Spleen (tissue), 11 donors: ENCODE measurements at regions not wholly inside any gene's neighbourhood (a gene's known extent, or its start where the extent isn't known, plus 50 kb on each side); places are given as distances from the start of the nearest gene placed in this dataset.

Source experiments
- DNase-seq: peaks from one replicate; pipeline ENCODE4 v3.0.0-alpha.2; 2020
- H3K27ac ChIP-seq, 8 donors: fragments of 200-600 bp; sonication (generic) in 7 of 8; 1 replicate in 4 of 8; 2 replicates in 4 of 8; pipeline versions ENCODE4 v1.5.0 to v1.8.0; 2016 to 2021; ENCODE audit warnings: inconsistent platforms in 4 of 8, mild to moderate bottlenecking in 4 of 8, moderate library complexity in 1 of 8
- H3K27me3 ChIP-seq, 7 donors: fragments of 200-600 bp; sonication (generic) in 6 of 7; replicated peaks in 1 of 7; 1 replicate in 4 of 7; 2 replicates in 3 of 7; pipeline versions ENCODE4 v1.5.0 to v1.8.0; 2016 to 2021; ENCODE audit warnings: inconsistent platforms in 3 of 7, mild to moderate bottlenecking in 1 of 7
- H3K36me3 ChIP-seq, 6 donors: fragments of 200-600 bp; sonication (generic) in 5 of 6; 1 replicate in 4 of 6; 2 replicates in 2 of 6; pipeline versions ENCODE4 v1.5.0 to v1.8.0; 2016 to 2021; ENCODE audit warnings: inconsistent platforms in 2 of 6
- H3K4me1 ChIP-seq, 6 donors: fragments of 200-600 bp; sonication (generic) in 5 of 6; 1 replicate in 3 of 6; 2 replicates in 3 of 6; pipeline versions ENCODE4 v1.5.0 to v1.8.0; 2016 to 2021; ENCODE audit warnings: inconsistent platforms in 3 of 6
- H3K4me3 ChIP-seq, 8 donors: fragments of 200-600 bp; sonication (generic) in 7 of 8; 1 replicate in 4 of 8; 2 replicates in 4 of 8; pipeline versions ENCODE4 v1.5.0 to v1.8.0; 2016 to 2021; ENCODE audit warnings: inconsistent platforms in 4 of 8, mild to moderate bottlenecking in 4 of 8, moderate library complexity in 2 of 8
- H3K9me3 ChIP-seq, 8 donors: fragments of 200-600 bp; sonication (generic) in 7 of 8; 1 replicate in 4 of 8; 2 replicates in 4 of 8; pipeline versions ENCODE4 v1.5.0 to v1.8.0; 2016 to 2021; ENCODE audit warnings: inconsistent platforms in 4 of 8
- CTCF ChIP-seq, 11 experiments: fragments of 200-600 bp in 7 of 11; fragments of 450-650 bp in 4 of 11; sonication (generic) in 4 of 11; IDR thresholded peaks in 8 of 11; conservative IDR thresholded peaks in 3 of 11; 1 replicate in 7 of 11; 2 replicates in 4 of 11; pipeline versions ENCODE4 v1.4.0 to v1.8.0; 2016 to 2021; ENCODE audit warnings: antibody characterized with exemption in 11 of 11, inconsistent platforms in 4 of 11, mild to moderate bottlenecking in 1 of 11
- POLR2A ChIP-seq, 3 donors: fragments of 450-650 bp; IDR thresholded peaks; one replicate each; pipeline ENCODE4 v1.5.1; 2017; ENCODE audit warnings: antibody characterized with exemption in 3 of 3, mild to moderate bottlenecking in 1 of 3
- POLR2AphosphoS5 ChIP-seq, 3 donors: sonication (generic); formaldehyde crosslinking; IDR thresholded peaks; one replicate each; pipeline ENCODE4 v1.5.1; 2017; ENCODE audit warnings: antibody characterized with exemption in 3 of 3
- WGBS, 5 donors: extraction: QIAGEN DNeasy Blood & Tissue Kit in 3 of 5; methylation state at CpG; one replicate each; pipeline versions ENCODE4 v1.1.5 to v1.1.7; 2013 to 2018; 5-methylcytosine and 5-hydroxymethylcytosine counted together
- intact Hi-C: fragments of 100-400 bp; cut with DNase I; formaldehyde crosslinking; loops from one replicate; pipeline ENCODE4 v1.15.0; 2023; ENCODE audit warnings: low total_unique reads
- donor health status: healthy with polysubstance abuse.
- donor health status: DM: no; HTN: no; CAD: no; lungs with moderate emphysema.
- donor health status: DM: no; HTN: no; CAD: no.
- donor health status: Bipolar disorder and iron deficiency.
- donor health status: healthy.
- donor health status: DM: no; HTN: no; CAD: no.
- donor health status: DM: yes; HTN: yes; CAD: no.

- intact Hi-C loops = no loop called here
- Histone ChIP-seq H3K4me3 (no peak overlapping the region), H3K27me3 (no peaks in the 10 kb centered on the region), H3K27ac (no peak overlapping the region), H3K4me1 (no peaks in the 10 kb centered on the region), H3K9me3 (peaks cover 0 to 6% (median 0%) of the 10 kb centered on the region in 8 donors), H3K36me3 (no peaks in the 10 kb centered on the region)
- no peak for TF ChIP-seq POLR2A (IDR thresholded peaks at IDR 0.05)
- no peak for TF ChIP-seq CTCF (IDR thresholded peaks at IDR 0.05 in 8 of 11, conservative IDR thresholded peaks at IDR 0.05 in 3 of 11)
- no peak for TF ChIP-seq POLR2AphosphoS5 (IDR thresholded peaks at IDR 0.05)
- no peak for DNase-seq
- 75 to 82% (median 76%) methylated on average over 7 of the region's 7 CpGs for WGBS, 5 donors
These were observed 367.9 kb upstream of the BCHE start for GRCh38 chr3:166205158-166205557.

- intact Hi-C loops = no loop called here
- Histone ChIP-seq H3K4me3 (no peak overlapping the region), H3K9me3 (peaks cover 0 to 9% (median 0%) of the 10 kb centered on the region in 8 donors), H3K4me1 (no peaks in the 10 kb centered on the region), H3K36me3 (no peaks in the 10 kb centered on the region), H3K27me3 (no peaks in the 10 kb centered on the region), H3K27ac (no peak overlapping the region)
- TF ChIP-seq POLR2A (IDR thresholded peaks at IDR 0.05) (no peak), POLR2AphosphoS5 (IDR thresholded peaks at IDR 0.05) (no peak), CTCF (IDR thresholded peaks at IDR 0.05 in 8 of 11, conservative IDR thresholded peaks at IDR 0.05 in 3 of 11) (no peak)
- WGBS, 5 donors = 79 to 85% (median 84%) methylated on average over 3 of the region's 3 CpGs
- DNase-seq = no peak
These were observed 364.3 kb upstream of the BCHE start for GRCh38 chr3:166201476-166201875.

GRCh38 chr3:166199491-166199890, 362.3 kb upstream of the BCHE start:
- Histone ChIP-seq H3K4me1 (no peaks in the 10 kb centered on the region), H3K27ac (no peak overlapping the region), H3K4me3 (no peak overlapping the region), H3K27me3 (no peaks in the 10 kb centered on the region), H3K9me3 (peaks cover 0 to 9% (median 0%) of the 10 kb centered on the region in 8 donors), H3K36me3 (no peaks in the 10 kb centered on the region)
- TF ChIP-seq POLR2AphosphoS5 (IDR thresholded peaks at IDR 0.05) (no peak), POLR2A (IDR thresholded peaks at IDR 0.05) (no peak), CTCF (IDR thresholded peaks at IDR 0.05 in 8 of 11, conservative IDR thresholded peaks at IDR 0.05 in 3 of 11) (no peak)
- DNase-seq = no peak
- intact Hi-C loops = no loop called here

- Histone ChIP-seq H3K27me3 (no peaks in the 10 kb centered on the region), H3K36me3 (no peaks in the 10 kb centered on the region), H3K4me3 (no peak overlapping the region), H3K4me1 (no peaks in the 10 kb centered on the region), H3K27ac (no peak overlapping the region), H3K9me3 (peaks cover 0 to 9% (median 0%) of the 10 kb centered on the region in 8 donors)
- 79 to 89% (median 80%) methylated on average over 2 of the region's 2 CpGs for WGBS, 5 donors
- TF ChIP-seq POLR2A (IDR thresholded peaks at IDR 0.05) (no peak), POLR2AphosphoS5 (IDR thresholded peaks at IDR 0.05) (no peak), CTCF (IDR thresholded peaks at IDR 0.05 in 8 of 11, conservative IDR thresholded peaks at IDR 0.05 in 3 of 11) (no peak)
- intact Hi-C loops = no loop called here
- no peak for DNase-seq
These were observed 358.6 kb upstream of the BCHE start for GRCh38 chr3:166195808-166196207.
